ENCODE measurements at regions not wholly inside any gene's neighbourhood (a gene's known extent, or its start where the extent isn't known, plus 50 kb on each side); places are given as distances from the start of the nearest gene placed in this dataset.

DNA sequence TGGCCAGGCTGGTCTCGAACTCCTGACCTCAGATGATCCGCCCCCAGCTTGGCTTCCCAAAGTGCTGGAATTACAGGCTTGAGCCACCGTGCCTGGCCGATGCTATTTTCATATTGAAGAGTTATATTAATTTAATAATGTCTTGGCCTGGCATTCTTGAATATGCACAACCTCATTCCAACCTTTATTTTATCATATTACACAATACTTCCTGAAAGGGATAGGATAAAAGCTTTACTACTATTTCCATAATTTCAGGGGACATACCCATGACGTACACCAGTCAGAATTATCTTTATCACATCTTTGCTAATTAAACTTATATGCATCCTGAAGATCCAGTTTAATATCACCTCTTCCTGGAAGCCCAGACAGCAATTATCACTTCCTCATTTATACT is 205.3 kb downstream of the ZIC4 start:
- H3K4me1 ChIP-seq (ENCODE audit: insufficient read depth): no peaks in the 10 kb centered on the region
- no peaks in the 10 kb centered on the region for H3F3A ChIP-seq (replicated peaks; ENCODE audit: low read depth)
- Mint-ChIP-seq H3K9me3 (no peaks in the 10 kb centered on the region), H3K36me3 (ENCODE audit: low read depth) (no peaks in the 10 kb centered on the region), H3K27ac (no peak overlapping the region), H3K4me3 (no peak overlapping the region), H3K27me3 (ENCODE audit: insufficient read depth, low read depth, poor library complexity) (no peaks in the 10 kb centered on the region), H3K4me1 (no peaks in the 10 kb centered on the region)
- H3K27ac ChIP-seq (ENCODE audit: low read depth): no peak overlapping the region
- H3K79me2 ChIP-seq (replicated peaks; ENCODE audit: insufficient read depth): no peaks in the 10 kb centered on the region
- H3K4me3 ChIP-seq: no peak overlapping the region
- H3K9me2 ChIP-seq (ENCODE audit: insufficient read depth): no peaks in the 10 kb centered on the region
- no peaks in the 10 kb centered on the region for H3K27me3 ChIP-seq (ENCODE audit: insufficient read depth)
- H2AFZ ChIP-seq: no peak overlapping the region
- no peak for DNase-seq (ENCODE audit: low spot score)
- no peaks in the 10 kb centered on the region for H3K36me3 ChIP-seq (ENCODE audit: insufficient read depth)
- TF ChIP-seq ZNF331 (CRISPR knock-in tag; IDR thresholded peaks at IDR 0.05; ENCODE audit: low read depth) (no peak), JUNB (IDR thresholded peaks at IDR 0.05; ENCODE audit: unreplicated experiment) (no peak), NANOG (IDR thresholded peaks at IDR 0.05; ENCODE audit: borderline replicate concordance) (no peak), ZNF114 (CRISPR knock-in tag; IDR thresholded peaks at IDR 0.05) (no peak), EZH2 (IDR thresholded peaks at IDR 0.05; ENCODE audit: low read depth, unreplicated experiment) (no peak), STAT1 (IDR thresholded peaks at IDR 0.05; ENCODE audit: unreplicated experiment) (no peak), POLR2AphosphoS5 (IDR thresholded peaks at IDR 0.05; ENCODE audit: low read depth) (no peak), EZH2phosphoT487 (IDR thresholded peaks at IDR 0.05; ENCODE audit: unreplicated experiment) (no peak), CREB1 (CRISPR knock-in tag; IDR thresholded peaks at IDR 0.05; ENCODE audit: low read depth) (no peak)
- TF ChIP-seq, protein P1, sequence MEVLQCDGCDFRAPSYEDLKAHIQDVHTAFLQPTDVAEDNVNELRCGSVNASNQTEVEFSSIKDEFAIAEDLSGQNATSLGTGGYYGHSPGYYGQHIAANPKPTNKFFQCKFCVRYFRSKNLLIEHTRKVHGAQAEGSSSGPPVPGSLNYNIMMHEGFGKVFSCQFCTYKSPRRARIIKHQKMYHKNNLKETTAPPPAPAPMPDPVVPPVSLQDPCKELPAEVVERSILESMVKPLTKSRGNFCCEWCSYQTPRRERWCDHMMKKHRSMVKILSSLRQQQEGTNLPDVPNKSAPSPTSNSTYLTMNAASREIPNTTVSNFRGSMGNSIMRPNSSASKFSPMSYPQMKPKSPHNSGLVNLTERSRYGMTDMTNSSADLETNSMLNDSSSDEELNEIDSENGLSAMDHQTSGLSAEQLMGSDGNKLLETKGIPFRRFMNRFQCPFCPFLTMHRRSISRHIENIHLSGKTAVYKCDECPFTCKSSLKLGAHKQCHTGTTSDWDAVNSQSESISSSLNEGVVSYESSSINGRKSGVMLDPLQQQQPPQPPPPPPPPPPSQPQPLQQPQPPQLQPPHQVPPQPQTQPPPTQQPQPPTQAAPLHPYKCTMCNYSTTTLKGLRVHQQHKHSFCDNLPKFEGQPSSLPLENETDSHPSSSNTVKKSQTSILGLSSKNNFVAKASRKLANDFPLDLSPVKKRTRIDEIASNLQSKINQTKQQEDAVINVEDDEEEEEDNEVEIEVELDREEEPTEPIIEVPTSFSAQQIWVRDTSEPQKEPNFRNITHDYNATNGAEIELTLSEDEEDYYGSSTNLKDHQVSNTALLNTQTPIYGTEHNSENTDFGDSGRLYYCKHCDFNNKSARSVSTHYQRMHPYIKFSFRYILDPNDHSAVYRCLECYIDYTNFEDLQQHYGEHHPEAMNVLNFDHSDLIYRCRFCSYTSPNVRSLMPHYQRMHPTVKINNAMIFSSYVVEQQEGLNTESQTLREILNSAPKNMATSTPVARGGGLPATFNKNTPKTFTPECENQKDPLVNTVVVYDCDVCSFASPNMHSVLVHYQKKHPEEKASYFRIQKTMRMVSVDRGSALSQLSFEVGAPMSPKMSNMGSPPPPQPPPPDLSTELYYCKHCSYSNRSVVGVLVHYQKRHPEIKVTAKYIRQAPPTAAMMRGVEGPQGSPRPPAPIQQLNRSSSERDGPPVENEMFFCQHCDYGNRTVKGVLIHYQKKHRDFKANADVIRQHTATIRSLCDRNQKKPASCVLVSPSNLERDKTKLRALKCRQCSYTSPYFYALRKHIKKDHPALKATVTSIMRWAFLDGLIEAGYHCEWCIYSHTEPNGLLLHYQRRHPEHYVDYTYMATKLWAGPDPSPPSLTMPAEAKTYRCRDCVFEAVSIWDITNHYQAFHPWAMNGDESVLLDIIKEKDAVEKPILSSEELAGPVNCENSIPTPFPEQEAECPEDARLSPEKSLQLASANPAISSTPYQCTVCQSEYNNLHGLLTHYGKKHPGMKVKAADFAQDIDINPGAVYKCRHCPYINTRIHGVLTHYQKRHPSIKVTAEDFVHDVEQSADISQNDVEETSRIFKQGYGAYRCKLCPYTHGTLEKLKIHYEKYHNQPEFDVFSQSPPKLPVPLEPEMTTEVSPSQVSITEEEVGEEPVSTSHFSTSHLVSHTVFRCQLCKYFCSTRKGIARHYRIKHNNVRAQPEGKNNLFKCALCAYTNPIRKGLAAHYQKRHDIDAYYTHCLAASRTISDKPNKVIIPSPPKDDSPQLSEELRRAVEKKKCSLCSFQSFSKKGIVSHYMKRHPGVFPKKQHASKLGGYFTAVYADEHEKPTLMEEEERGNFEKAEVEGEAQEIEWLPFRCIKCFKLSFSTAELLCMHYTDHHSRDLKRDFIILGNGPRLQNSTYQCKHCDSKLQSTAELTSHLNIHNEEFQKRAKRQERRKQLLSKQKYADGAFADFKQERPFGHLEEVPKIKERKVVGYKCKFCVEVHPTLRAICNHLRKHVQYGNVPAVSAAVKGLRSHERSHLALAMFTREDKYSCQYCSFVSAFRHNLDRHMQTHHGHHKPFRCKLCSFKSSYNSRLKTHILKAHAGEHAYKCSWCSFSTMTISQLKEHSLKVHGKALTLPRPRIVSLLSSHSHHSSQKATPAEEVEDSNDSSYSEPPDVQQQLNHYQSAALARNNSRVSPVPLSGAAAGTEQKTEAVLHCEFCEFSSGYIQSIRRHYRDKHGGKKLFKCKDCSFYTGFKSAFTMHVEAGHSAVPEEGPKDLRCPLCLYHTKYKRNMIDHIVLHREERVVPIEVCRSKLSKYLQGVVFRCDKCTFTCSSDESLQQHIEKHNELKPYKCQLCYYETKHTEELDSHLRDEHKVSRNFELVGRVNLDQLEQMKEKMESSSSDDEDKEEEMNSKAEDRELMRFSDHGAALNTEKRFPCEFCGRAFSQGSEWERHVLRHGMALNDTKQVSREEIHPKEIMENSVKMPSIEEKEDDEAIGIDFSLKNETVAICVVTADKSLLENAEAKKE (CRISPR knock-in tag; IDR thresholded peaks at IDR 0.05): no peak
- TF ChIP-seq, protein P2, sequence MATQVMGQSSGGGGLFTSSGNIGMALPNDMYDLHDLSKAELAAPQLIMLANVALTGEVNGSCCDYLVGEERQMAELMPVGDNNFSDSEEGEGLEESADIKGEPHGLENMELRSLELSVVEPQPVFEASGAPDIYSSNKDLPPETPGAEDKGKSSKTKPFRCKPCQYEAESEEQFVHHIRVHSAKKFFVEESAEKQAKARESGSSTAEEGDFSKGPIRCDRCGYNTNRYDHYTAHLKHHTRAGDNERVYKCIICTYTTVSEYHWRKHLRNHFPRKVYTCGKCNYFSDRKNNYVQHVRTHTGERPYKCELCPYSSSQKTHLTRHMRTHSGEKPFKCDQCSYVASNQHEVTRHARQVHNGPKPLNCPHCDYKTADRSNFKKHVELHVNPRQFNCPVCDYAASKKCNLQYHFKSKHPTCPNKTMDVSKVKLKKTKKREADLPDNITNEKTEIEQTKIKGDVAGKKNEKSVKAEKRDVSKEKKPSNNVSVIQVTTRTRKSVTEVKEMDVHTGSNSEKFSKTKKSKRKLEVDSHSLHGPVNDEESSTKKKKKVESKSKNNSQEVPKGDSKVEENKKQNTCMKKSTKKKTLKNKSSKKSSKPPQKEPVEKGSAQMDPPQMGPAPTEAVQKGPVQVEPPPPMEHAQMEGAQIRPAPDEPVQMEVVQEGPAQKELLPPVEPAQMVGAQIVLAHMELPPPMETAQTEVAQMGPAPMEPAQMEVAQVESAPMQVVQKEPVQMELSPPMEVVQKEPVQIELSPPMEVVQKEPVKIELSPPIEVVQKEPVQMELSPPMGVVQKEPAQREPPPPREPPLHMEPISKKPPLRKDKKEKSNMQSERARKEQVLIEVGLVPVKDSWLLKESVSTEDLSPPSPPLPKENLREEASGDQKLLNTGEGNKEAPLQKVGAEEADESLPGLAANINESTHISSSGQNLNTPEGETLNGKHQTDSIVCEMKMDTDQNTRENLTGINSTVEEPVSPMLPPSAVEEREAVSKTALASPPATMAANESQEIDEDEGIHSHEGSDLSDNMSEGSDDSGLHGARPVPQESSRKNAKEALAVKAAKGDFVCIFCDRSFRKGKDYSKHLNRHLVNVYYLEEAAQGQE (IDR thresholded peaks at IDR 0.05; ENCODE audit: unreplicated experiment): no peak
- TF ChIP-seq, protein P3, sequence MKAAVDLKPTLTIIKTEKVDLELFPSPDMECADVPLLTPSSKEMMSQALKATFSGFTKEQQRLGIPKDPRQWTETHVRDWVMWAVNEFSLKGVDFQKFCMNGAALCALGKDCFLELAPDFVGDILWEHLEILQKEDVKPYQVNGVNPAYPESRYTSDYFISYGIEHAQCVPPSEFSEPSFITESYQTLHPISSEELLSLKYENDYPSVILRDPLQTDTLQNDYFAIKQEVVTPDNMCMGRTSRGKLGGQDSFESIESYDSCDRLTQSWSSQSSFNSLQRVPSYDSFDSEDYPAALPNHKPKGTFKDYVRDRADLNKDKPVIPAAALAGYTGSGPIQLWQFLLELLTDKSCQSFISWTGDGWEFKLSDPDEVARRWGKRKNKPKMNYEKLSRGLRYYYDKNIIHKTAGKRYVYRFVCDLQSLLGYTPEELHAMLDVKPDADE (IDR thresholded peaks at IDR 0.05): no peak
- TF ChIP-seq, protein P4, sequence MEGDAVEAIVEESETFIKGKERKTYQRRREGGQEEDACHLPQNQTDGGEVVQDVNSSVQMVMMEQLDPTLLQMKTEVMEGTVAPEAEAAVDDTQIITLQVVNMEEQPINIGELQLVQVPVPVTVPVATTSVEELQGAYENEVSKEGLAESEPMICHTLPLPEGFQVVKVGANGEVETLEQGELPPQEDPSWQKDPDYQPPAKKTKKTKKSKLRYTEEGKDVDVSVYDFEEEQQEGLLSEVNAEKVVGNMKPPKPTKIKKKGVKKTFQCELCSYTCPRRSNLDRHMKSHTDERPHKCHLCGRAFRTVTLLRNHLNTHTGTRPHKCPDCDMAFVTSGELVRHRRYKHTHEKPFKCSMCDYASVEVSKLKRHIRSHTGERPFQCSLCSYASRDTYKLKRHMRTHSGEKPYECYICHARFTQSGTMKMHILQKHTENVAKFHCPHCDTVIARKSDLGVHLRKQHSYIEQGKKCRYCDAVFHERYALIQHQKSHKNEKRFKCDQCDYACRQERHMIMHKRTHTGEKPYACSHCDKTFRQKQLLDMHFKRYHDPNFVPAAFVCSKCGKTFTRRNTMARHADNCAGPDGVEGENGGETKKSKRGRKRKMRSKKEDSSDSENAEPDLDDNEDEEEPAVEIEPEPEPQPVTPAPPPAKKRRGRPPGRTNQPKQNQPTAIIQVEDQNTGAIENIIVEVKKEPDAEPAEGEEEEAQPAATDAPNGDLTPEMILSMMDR (conservative IDR thresholded peaks at IDR 0.05; ENCODE audit: low read depth in 2 of 2): no peak
- H4K20me1 ChIP-seq (replicated peaks; ENCODE audit: insufficient read depth): no peaks in the 10 kb centered on the region
- no peak for ATAC-seq
- no peak overlapping the region for H3K4me2 ChIP-seq
